Smooth muscle cell (in vitro differentiated cells): ENCODE measurements at regions not wholly inside any gene's neighbourhood (a gene's known extent, or its start where the extent isn't known, plus 50 kb on each side); places are given as distances from the start of the nearest gene placed in this dataset.

ENCODE experiments used
- DNase-seq: peaks from one replicate; lab custom pipeline; 2025; ENCODE audit not compliant: unreplicated experiment; lab: John Stamatoyannopoulos, UW
- H2AFZ ChIP-seq: fragments of 200-600 bp; sonication (generic); 2 replicates; pipeline ENCODE4 v1.6.0; 2016; ENCODE audit warnings: antibody characterized with exemption, low read depth, mild to moderate bottlenecking
- H3F3A ChIP-seq: fragments of 200-600 bp; sonication (generic); 2 replicates; pipeline ENCODE4 v1.6.0; 2017; ENCODE audit warnings: antibody characterized with exemption, low read depth
- H3K27ac ChIP-seq: fragments of 200-600 bp; sonication (generic); 2 replicates; pipeline ENCODE4 v1.5.1; 2016; ENCODE audit warnings: low read depth, mild to moderate bottlenecking
- H3K27me3 ChIP-seq: fragments of 200-600 bp; sonication (generic); 2 replicates; pipeline ENCODE4 v1.6.1; 2016; ENCODE audit warnings: low read depth, mild to moderate bottlenecking
- H3K36me3 ChIP-seq: fragments of 200-600 bp; sonication (generic); 2 replicates; pipeline ENCODE4 v1.5.1; 2016; ENCODE audit warnings: low read depth
- H3K4me1 ChIP-seq: fragments of 200-600 bp; sonication (generic); 2 replicates; pipeline ENCODE4 v1.5.1; 2016; ENCODE audit warnings: low read depth
- H3K4me2 ChIP-seq: fragments of 200-600 bp; sonication (generic); 2 replicates; pipeline ENCODE4 v1.6.0; 2016; ENCODE audit warnings: mild to moderate bottlenecking
- H3K4me3 ChIP-seq: fragments of 200-600 bp; sonication (generic); 2 replicates; pipeline ENCODE4 v1.5.1; 2016; ENCODE audit warnings: mild to moderate bottlenecking
- H3K79me2 ChIP-seq: fragments of 200-600 bp; sonication (generic); 2 replicates; pipeline ENCODE4 v1.6.0; 2016; ENCODE audit warnings: low read depth, mild to moderate bottlenecking
- H3K9ac ChIP-seq: fragments of 200-600 bp; sonication (generic); 2 replicates; pipeline ENCODE4 v1.6.0; 2016; ENCODE audit warnings: low read depth
- H3K9me3 ChIP-seq: fragments of 200-600 bp; sonication (generic); replicated peaks from 2 replicates; pipeline ENCODE4 v1.5.1; 2016; ENCODE audit warnings: low read depth
- H4K20me1 ChIP-seq: fragments of 200-600 bp; sonication (generic); 2 replicates; pipeline ENCODE4 v1.6.0; 2016; ENCODE audit warnings: low read depth
- WGBS: methylation state at CpG from one replicate; pipeline ENCODE4 v1.1.7; 2016; ENCODE audit warnings: low lambda C conversion rate; 5-methylcytosine and 5-hydroxymethylcytosine counted together
- TF ChIP-seq, protein P1 (sequence below): fragments of 200-600 bp; sonication (generic); IDR thresholded peaks from 2 replicates; pipeline ENCODE4 v1.5.1; 2017; ENCODE audit warnings: borderline replicate concordance, mild to moderate bottlenecking, antibody characterized with exemption; ENCODE audit not compliant: insufficient read depth, poor library complexity, severe bottlenecking

DNA sequence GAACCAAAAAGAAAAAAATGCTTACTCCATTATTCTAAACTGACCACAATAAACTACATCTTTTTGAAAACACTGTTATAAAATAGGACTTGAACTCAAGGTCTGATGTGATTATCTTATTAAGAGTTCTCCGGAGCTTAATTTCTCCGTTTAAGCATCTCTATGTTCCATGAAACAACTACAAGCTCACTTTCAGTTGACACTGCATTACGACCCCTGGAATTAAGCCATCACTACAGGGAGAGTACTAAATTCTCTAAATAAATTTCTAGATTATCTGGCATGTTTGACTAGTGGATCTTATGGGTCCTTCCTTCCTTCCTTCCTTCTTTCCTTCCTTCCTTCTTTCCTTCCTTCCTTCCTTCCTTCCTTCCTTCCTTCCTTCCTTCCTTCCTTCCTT, 249.0 kb downstream of the IKZF2 start:
- Histone ChIP-seq H3K27me3 (no peaks in the 10 kb centered on the region), H3K4me2 (no peak overlapping the region), H3F3A (no peaks in the 10 kb centered on the region), H3K79me2 (no peaks in the 10 kb centered on the region), H3K36me3 (no peaks in the 10 kb centered on the region), H3K9ac (no peak overlapping the region), H4K20me1 (no peaks in the 10 kb centered on the region), H3K27ac (no peak overlapping the region), H2AFZ (no peak overlapping the region), H3K4me1 (peaks cover 23% of the 10 kb centered on the region), H3K4me3 (no peak overlapping the region), H3K9me3 (no peaks in the 10 kb centered on the region)
- TF ChIP-seq, protein P1, sequence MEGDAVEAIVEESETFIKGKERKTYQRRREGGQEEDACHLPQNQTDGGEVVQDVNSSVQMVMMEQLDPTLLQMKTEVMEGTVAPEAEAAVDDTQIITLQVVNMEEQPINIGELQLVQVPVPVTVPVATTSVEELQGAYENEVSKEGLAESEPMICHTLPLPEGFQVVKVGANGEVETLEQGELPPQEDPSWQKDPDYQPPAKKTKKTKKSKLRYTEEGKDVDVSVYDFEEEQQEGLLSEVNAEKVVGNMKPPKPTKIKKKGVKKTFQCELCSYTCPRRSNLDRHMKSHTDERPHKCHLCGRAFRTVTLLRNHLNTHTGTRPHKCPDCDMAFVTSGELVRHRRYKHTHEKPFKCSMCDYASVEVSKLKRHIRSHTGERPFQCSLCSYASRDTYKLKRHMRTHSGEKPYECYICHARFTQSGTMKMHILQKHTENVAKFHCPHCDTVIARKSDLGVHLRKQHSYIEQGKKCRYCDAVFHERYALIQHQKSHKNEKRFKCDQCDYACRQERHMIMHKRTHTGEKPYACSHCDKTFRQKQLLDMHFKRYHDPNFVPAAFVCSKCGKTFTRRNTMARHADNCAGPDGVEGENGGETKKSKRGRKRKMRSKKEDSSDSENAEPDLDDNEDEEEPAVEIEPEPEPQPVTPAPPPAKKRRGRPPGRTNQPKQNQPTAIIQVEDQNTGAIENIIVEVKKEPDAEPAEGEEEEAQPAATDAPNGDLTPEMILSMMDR = no peak
- 98% methylated on average over 3 of the region's 3 CpGs for WGBS
- no peak for DNase-seq

DNA sequence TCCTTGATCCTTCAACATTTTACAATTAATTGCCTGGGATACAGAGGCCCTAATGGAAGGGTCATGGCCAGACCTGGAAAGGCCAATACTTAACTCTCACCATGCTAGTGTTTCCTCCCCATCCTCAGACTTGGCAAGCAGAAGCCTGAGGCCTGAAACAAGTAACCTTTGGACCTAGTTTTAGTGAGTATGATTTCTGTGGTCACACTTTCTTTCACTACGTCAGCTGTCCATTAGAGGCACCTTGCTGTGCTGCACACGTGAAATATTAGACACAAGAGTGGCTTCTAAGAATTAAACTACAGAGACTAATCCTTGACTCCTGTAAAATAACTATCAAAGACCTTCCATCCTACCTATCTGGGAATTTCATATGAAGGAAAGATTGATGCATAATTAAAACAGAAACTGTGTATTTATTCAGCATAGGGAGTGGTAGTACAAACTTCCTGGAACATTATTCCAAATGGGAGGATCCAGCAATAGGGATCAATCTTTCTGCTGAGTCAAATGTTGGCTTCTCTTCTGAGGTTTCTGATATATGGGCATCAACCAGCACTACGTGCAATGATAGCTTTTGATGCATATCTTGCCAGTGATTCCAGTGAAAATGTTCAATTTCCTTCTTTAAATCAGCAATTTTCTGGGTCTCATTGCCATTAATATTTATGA, 249.7 kb downstream of the IKZF2 start:
- Histone ChIP-seq H3K4me1 (peaks cover 17% of the 10 kb centered on the region), H3K79me2 (no peaks in the 10 kb centered on the region), H3K9ac (no peak overlapping the region), H4K20me1 (no peaks in the 10 kb centered on the region), H2AFZ (no peak overlapping the region), H3K27me3 (no peaks in the 10 kb centered on the region), H3K9me3 (no peaks in the 10 kb centered on the region), H3K36me3 (no peaks in the 10 kb centered on the region), H3F3A (no peaks in the 10 kb centered on the region), H3K4me3 (no peak overlapping the region), H3K4me2 (no peak overlapping the region), H3K27ac (no peak overlapping the region)
- TF ChIP-seq, protein P1 = no peak
- no peak for DNase-seq
- 90% methylated on average over 3 of the region's 3 CpGs for WGBS

DNA sequence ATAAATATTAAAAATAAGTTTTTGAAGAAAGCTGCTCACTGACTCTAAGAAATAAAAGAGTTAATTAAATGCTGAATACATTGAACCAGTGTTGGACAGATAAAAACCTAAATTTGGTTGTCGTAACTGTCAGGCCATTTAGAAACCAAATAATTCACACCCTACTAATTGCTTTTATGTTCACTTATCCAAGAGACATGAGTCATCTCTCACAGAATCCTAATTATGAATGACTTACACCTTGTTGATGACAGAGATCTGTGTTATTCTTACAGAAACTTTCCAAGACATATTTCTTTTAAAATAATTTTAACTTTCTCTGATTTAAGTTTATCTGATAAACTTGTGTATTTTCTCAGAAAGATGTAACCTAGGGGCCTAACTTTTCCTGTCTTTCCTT, 250.7 kb downstream of the IKZF2 start:
- Histone ChIP-seq H3K27ac (no peak overlapping the region), H3K4me3 (no peak overlapping the region), H3K4me1 (peaks cover 6% of the 10 kb centered on the region), H3F3A (no peaks in the 10 kb centered on the region), H3K36me3 (no peaks in the 10 kb centered on the region), H3K9me3 (no peaks in the 10 kb centered on the region), H3K4me2 (no peak overlapping the region), H2AFZ (no peak overlapping the region), H3K27me3 (no peaks in the 10 kb centered on the region), H4K20me1 (no peaks in the 10 kb centered on the region), H3K9ac (no peak overlapping the region), H3K79me2 (no peaks in the 10 kb centered on the region)
- TF ChIP-seq, protein P1 = no peak
- WGBS = 74% methylated on average over 1 of the region's 1 CpG
- DNase-seq = no peak

DNA sequence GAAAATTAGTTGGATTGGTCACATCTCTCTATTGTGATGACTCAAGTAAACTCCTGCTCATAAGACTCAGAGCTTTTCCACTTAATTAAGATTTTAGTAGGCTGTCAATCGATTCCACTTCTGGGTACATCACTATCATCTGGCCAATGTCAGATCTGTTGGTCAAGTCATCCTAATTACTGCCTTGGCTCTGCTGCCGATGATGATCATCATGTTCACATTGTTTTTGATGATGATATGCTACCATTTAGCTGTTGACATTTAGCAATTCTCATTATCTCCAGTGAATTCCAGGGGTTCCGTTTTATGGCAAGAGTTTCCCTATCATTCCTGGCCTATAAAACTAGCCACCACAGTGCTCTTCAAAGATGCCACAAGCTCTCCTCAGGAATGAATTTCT, 253.4 kb downstream of the IKZF2 start:
- no peak for DNase-seq
- Histone ChIP-seq H3K4me1 (peaks cover 8% of the 10 kb centered on the region), H3K4me3 (no peak overlapping the region), H3K27me3 (no peaks in the 10 kb centered on the region), H3K4me2 (no peak overlapping the region), H3K9ac (no peak overlapping the region), H3K36me3 (no peaks in the 10 kb centered on the region), H3F3A (no peaks in the 10 kb centered on the region), H3K79me2 (no peaks in the 10 kb centered on the region), H2AFZ (no peak overlapping the region), H3K9me3 (no peaks in the 10 kb centered on the region), H4K20me1 (no peaks in the 10 kb centered on the region), H3K27ac (no peak overlapping the region)
- WGBS = 66% methylated on average over 3 of the region's 3 CpGs
- TF ChIP-seq, protein P1 = no peak
